OCI-LY7 (cell line): ENCODE measurements at regions not wholly inside any gene's neighbourhood (a gene's known extent, or its start where the extent isn't known, plus 50 kb on each side); places are given as distances from the start of the nearest gene placed in this dataset.

Source experiments
- BruUV-seq: library from RNA; stranded (reverse); fragments of 400-500 nt; replicated peaks from 2 replicates; lab custom pipeline; 2021; lab: Mats Ljungman, UMichigan
- CTCF ChIA-PET: fragments of 300-600 bp; sonication (Branson Sonifier 250); formaldehyde crosslinking; loops from one replicate; lab custom pipeline; 2022; ENCODE audit warnings: antibody characterized with exemption; ENCODE audit not compliant: unreplicated experiment; lab: Charles Lee
- POLR2A ChIA-PET: fragments of 300-600 bp; sonication (Branson Sonifier 250); formaldehyde crosslinking; loops from one replicate; lab custom pipeline; 2022; ENCODE audit warnings: antibody characterized with exemption; lab: Charles Lee
- DNase-seq: peaks from one replicate; pipeline ENCODE4 v3.0.0-alpha.2; 2015; ENCODE audit warnings: low spot score
- H2AFZ ChIP-seq: fragments of 200-600 bp; sonication (generic), shearing (Covaris generic); 2 replicates; pipeline ENCODE4 v1.6.1; 2014; ENCODE audit warnings: mild to moderate bottlenecking, antibody characterized with exemption, low read length, moderate library complexity
- H3K27ac ChIP-seq: fragments of 200-600 bp; sonication (generic); 2 replicates; pipeline ENCODE4 v1.5.1; 2014; ENCODE audit warnings: mixed run types, low read depth, mild to moderate bottlenecking, moderate library complexity, low read length, inconsistent platforms; ENCODE audit not compliant: poor library complexity, severe bottlenecking
- H3K36me3 ChIP-seq: fragments of 200-600 bp; sonication (generic); 2 replicates; pipeline ENCODE4 v1.6.1; 2014; ENCODE audit warnings: mild to moderate bottlenecking, antibody characterized with exemption, low read length, moderate library complexity, mixed read lengths; ENCODE audit not compliant: insufficient read depth
- H3K4me1 ChIP-seq: fragments of 200-600 bp; sonication (generic); 2 replicates; pipeline ENCODE4 v1.5.1; 2014; ENCODE audit warnings: mild to moderate bottlenecking, low read length; ENCODE audit not compliant: insufficient read depth, poor library complexity, severe bottlenecking
- H3K4me2 ChIP-seq: fragments of 200-600 bp; sonication (generic); 2 replicates; pipeline ENCODE4 v1.6.1; 2014; ENCODE audit warnings: mild to moderate bottlenecking, low read length
- H3K4me3 ChIP-seq: fragments of 200-600 bp; sonication (generic); 2 replicates; pipeline ENCODE4 v1.5.1; 2014; ENCODE audit warnings: mild to moderate bottlenecking, low read depth, low read length; ENCODE audit not compliant: poor library complexity, severe bottlenecking
- H3K79me2 ChIP-seq: fragments of 200-600 bp; sonication (generic); 2 replicates; pipeline ENCODE4 v1.6.1; 2016; ENCODE audit warnings: low read depth, mild to moderate bottlenecking, low read length, moderate library complexity, mixed read lengths; ENCODE audit not compliant: insufficient read depth
- H3K9me2 ChIP-seq: fragments of 200-600 bp; sonication (generic); 2 replicates; pipeline ENCODE4 v1.6.1; 2016; ENCODE audit warnings: mild to moderate bottlenecking, low read length, mixed read lengths; ENCODE audit not compliant: insufficient read depth
- H3K9me3 ChIP-seq: fragments of 200-600 bp; sonication (generic); 2 replicates; pipeline ENCODE4 v1.6.1; 2014; ENCODE audit warnings: mild to moderate bottlenecking, mixed run types, low read length, mixed read lengths
- H4K20me1 ChIP-seq: fragments of 200-600 bp; sonication (generic); 2 replicates; pipeline ENCODE4 v1.6.1; 2014; ENCODE audit warnings: mild to moderate bottlenecking, antibody characterized with exemption, low read length, moderate library complexity, mixed read lengths; ENCODE audit not compliant: insufficient read depth
- CTCF ChIP-seq: fragments of 200-600 bp; sonication (generic); conservative IDR thresholded peaks from 2 replicates; pipeline ENCODE4 v1.5.1; 2014; ENCODE audit warnings: mild to moderate bottlenecking, antibody characterized with exemption, low read length, moderate library complexity, mixed read lengths
- EZH2phosphoT487 ChIP-seq: fragments of 200-600 bp; sonication (generic); IDR thresholded peaks from 2 replicates; pipeline ENCODE4 v1.6.1; 2018; ENCODE audit warnings: low read depth, borderline replicate concordance, mild to moderate bottlenecking, mixed run types, antibody characterized with exemption, low read length, moderate library complexity, mixed read lengths
- intact Hi-C: fragments of 100-400 bp; cut with micrococcal nuclease; formaldehyde crosslinking; loops from one replicate; pipeline ENCODE4 v1.10.0; 2022; ENCODE audit not compliant: unreplicated experiment

GRCh38 chr7:130896051-130896881 lies 162.3 kb upstream of the KLF14 start:
- CTCF ChIA-PET, result interaction anchor here (0.7 to 2.0 kb wide), 7 partner anchors 10 to 144 kb away, joined by 3 to 10 read pairs (median 3); no protein-coding TSS in a partner anchor
- no peak overlapping the region for H3K27ac ChIP-seq
- POLR2A ChIA-PET, result interaction anchor here (1.0 to 1.2 kb wide), 2 partner anchors 19 to 107 kb away, joined by 3 to 4 read pairs; no protein-coding TSS in a partner anchor

GRCh38 chr7:130896898-130897514 lies 163.0 kb upstream of the KLF14 start:
- Histone ChIP-seq H3K4me1 (peaks cover 41% of the 10 kb centered on the region), H3K4me2 (peak overlapping the region; percentile 58; the same call in 1 of the 2 replicates), H3K36me3 (peaks cover 17% of the 10 kb centered on the region), H2AFZ (no peak overlapping the region), H3K79me2 (no peaks in the 10 kb centered on the region; the same call in 1 of the 2 replicates), H3K4me3 (no peak overlapping the region), H3K9me2 (no peaks in the 10 kb centered on the region), H3K27ac (no peak overlapping the region), H3K9me3 (no peaks in the 10 kb centered on the region), H4K20me1 (no peaks in the 10 kb centered on the region)
- ChIA-PET POLR2A (interaction anchor here (1.0 to 1.2 kb wide), 2 partner anchors 18 to 106 kb away, joined by 3 to 4 read pairs; no protein-coding TSS in a partner anchor), CTCF (interaction anchor here (0.6 to 2.0 kb wide), 7 partner anchors 10 to 143 kb away, joined by 3 to 10 read pairs (median 3); no protein-coding TSS in a partner anchor)
- intact Hi-C loops, result loop anchor here (1.0 to 5.0 kb wide), 5 partner anchors 85 to 525 kb away; no protein-coding TSS in a partner anchor
- peak; percentile 72 for DNase-seq
- TF ChIP-seq EZH2phosphoT487, result no peak
- peak; percentile 77 for TF ChIP-seq CTCF
- BruUV-seq, result no TSS peak

More at GRCh38 chr7:130896051-130896881, 162.3 kb upstream of the KLF14 start:
- Histone ChIP-seq H3K36me3 (peaks cover 21% of the 10 kb centered on the region), H4K20me1 (no peaks in the 10 kb centered on the region), H3K4me3 (no peak overlapping the region), H3K4me2 (no peak overlapping the region), H3K9me3 (no peaks in the 10 kb centered on the region), H3K9me2 (no peaks in the 10 kb centered on the region), H2AFZ (no peak overlapping the region), H3K4me1 (peaks cover 41% of the 10 kb centered on the region), H3K79me2 (no peaks in the 10 kb centered on the region; the same call in 1 of the 2 replicates)
- BruUV-seq, result no TSS peak
- no peak for TF ChIP-seq EZH2phosphoT487
- no peak for TF ChIP-seq CTCF
- intact Hi-C loops, result loop anchor here (5.0 kb wide), 3 partner anchors 86 to 526 kb away; no protein-coding TSS in a partner anchor
- DNase-seq, result no peak
